ENCODE measurements at regions not wholly inside any gene's neighbourhood (a gene's known extent, or its start where the extent isn't known, plus 50 kb on each side); places are given as distances from the start of the nearest gene placed in this dataset.

DNA sequence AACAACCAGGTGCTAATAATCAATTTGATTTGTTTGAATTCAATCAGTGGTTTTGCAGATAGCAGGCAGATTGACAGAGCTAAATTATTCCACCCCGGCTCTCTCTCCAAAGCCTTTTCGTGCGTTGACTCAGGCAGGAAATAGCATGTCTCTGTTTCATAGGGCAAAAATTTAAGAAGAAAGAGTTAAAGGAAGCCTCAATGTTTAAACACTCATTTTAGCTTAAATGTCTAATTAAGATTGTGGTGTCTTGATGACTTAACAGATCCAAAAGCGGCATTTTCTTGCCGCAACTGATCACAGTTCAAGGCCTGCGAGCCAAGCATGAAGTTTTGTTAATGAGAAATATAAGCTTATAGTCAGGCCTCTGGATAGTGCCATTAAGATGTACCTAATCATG lies 1051.1 kb upstream of the AUTS2 start:
- Histone ChIP-seq H3K36me3 (replicated peaks; ENCODE audit: control insufficient read depth, insufficient read depth, low read length) (no peaks in the 10 kb centered on the region), H3K4me3 (ENCODE audit: insufficient read depth, low read depth, low read length) (no peak overlapping the region), H3K27me3 (ENCODE audit: control insufficient read depth, insufficient read depth, low read length) (no peaks in the 10 kb centered on the region)
- no peak for DNase-seq

DNA sequence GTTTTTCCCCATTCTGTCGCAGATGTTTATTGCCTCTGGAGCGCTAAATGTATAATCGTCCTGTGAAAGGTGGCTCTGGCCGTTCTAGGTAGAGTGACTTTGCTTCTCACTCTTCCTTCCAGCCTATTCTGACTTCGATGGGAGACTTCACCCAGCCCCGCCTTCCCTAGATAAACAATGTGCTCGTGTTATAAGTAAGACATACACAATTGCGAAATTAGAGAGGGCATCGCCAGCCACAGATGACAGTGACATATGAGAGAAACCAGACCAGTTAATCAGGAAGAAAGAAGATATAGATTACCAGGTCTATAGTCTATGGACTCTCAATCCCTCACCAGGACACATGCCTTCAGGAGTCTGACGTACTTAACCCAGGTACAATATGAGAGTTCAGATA lies 1050.5 kb upstream of the AUTS2 start:
- no peaks in the 10 kb centered on the region for H3K36me3 ChIP-seq (replicated peaks; ENCODE audit: control insufficient read depth, insufficient read depth, low read length)
- H3K4me3 ChIP-seq (ENCODE audit: insufficient read depth, low read depth, low read length), result no peak overlapping the region
- H3K27me3 ChIP-seq (ENCODE audit: control insufficient read depth, insufficient read depth, low read length), result no peaks in the 10 kb centered on the region
- no peak for DNase-seq

DNA sequence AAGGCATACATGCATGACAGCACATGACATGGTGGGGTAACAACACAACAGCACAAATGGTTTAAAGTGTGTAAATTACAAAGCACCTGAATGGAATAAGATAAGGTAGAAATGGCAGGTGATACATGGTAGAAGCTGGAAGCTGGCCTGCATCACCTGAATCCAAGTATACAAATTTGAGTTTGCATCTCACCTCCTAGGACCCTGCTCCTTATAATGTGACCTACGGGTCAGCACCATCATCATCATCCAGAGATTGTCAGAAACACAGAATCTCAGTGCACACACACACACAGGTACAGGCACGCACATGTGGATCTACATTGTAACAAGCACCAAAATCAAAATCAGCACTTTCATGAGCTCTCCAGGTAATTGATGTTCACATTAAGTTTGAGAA lies 1048.2 kb upstream of the AUTS2 start:
- no peaks in the 10 kb centered on the region for H3K27me3 ChIP-seq (ENCODE audit: control insufficient read depth, insufficient read depth, low read length)
- no peak overlapping the region for H3K4me3 ChIP-seq (ENCODE audit: insufficient read depth, low read depth, low read length)
- DNase-seq, result no peak
- H3K36me3 ChIP-seq (replicated peaks; ENCODE audit: control insufficient read depth, insufficient read depth, low read length), result no peaks in the 10 kb centered on the region

DNA sequence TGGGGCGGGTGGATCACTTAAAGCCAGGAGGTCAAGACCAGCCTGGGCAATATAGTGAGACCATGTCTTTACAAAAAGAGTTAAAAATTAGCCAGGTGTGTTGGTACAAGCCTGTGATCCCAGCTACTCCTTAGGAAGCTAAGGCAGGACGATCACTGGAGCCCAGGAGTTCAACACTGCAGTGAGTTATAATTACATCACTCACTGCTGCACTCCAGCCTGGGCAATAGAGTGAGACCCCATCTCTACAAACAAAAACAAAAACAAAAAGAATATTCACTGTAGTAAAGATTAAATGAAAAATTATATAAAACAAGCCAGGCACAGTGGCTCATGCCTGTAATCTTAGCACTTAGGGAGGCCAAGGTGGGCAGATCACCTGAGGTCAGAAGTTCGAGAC lies 1047.6 kb upstream of the AUTS2 start:
- Histone ChIP-seq H3K4me3 (ENCODE audit: insufficient read depth, low read depth, low read length) (no peak overlapping the region), H3K36me3 (replicated peaks; ENCODE audit: control insufficient read depth, insufficient read depth, low read length) (no peaks in the 10 kb centered on the region), H3K27me3 (ENCODE audit: control insufficient read depth, insufficient read depth, low read length) (no peaks in the 10 kb centered on the region)
- DNase-seq, result no peak

DNA sequence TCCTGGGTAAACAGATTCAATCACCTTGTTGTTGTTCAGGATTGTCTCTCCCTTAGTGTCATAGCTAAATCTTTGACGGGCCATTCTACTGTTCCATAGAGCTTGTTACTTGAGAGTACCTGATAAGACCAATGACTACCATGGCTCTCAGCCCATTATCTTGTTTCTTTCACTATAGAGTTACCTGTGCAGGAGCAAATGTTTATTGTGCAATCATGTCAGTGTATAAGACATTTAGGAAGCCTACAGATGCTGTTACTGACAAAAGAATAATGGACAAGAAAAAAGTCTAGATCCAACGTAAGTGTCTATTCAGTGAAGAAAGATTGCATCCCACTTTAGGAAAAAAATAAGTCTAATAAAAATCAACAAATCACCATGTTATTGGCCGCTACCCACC lies 1041.7 kb upstream of the AUTS2 start:
- H3K4me3 ChIP-seq (ENCODE audit: insufficient read depth, low read depth, low read length), result no peak overlapping the region
- DNase-seq, result no peak
- no peaks in the 10 kb centered on the region for H3K36me3 ChIP-seq (replicated peaks; ENCODE audit: control insufficient read depth, insufficient read depth, low read length)
- no peaks in the 10 kb centered on the region for H3K27me3 ChIP-seq (ENCODE audit: control insufficient read depth, insufficient read depth, low read length)

DNA sequence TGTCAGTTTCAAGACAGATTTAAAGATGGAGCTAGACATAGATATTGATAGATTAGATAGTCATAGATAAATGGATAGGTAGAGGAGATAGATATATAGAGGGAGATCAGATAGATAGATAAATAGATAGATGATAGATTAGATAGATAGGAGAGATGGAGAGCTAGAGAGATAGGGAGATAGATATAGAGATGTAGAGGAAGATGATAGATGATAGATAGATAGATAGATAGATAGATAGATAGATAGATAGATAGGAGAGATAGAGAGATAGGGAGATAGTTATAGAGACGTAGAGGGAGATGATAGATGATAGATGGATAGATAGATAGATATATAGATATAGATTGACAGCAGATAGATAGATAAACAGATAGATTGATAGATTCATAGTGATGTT lies 1038.8 kb upstream of the AUTS2 start:
- H3K36me3 ChIP-seq (replicated peaks; ENCODE audit: control insufficient read depth, insufficient read depth, low read length), result no peaks in the 10 kb centered on the region
- no peak for DNase-seq
- H3K4me3 ChIP-seq (ENCODE audit: insufficient read depth, low read depth, low read length), result no peak overlapping the region
- no peaks in the 10 kb centered on the region for H3K27me3 ChIP-seq (ENCODE audit: control insufficient read depth, insufficient read depth, low read length)

DNA sequence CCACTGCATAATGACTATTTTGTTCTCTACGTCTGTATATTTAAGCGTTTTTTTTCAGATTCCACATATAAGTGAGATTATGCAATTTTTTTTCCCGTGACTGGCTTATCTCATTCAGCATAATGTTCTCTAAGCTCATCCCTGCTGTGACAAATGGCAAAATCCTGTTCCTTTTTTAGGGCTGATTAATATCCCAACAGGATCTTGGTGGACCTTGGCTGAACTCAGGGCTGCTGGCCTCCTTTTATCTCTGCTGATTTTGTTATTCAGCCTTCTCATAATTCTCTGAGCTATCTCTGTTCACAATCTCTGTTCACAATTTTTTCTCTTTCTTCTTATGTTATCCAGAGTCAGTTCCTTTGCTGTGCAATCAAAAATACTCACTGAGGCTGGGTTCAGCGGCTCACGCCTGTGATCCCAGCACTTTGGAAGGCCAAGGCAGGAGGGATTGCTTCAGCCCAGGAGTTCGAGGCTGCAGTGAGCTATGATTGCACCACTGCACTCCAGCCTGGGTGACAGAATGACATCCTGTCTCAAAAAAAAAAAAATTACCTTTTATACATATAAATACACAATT lies 1035.9 kb upstream of the AUTS2 start:
- Histone ChIP-seq H3K4me3 (ENCODE audit: insufficient read depth, low read depth, low read length) (no peak overlapping the region), H3K27me3 (ENCODE audit: control insufficient read depth, insufficient read depth, low read length) (no peaks in the 10 kb centered on the region), H3K36me3 (replicated peaks; ENCODE audit: control insufficient read depth, insufficient read depth, low read length) (no peaks in the 10 kb centered on the region)
- DNase-seq, result no peak

DNA sequence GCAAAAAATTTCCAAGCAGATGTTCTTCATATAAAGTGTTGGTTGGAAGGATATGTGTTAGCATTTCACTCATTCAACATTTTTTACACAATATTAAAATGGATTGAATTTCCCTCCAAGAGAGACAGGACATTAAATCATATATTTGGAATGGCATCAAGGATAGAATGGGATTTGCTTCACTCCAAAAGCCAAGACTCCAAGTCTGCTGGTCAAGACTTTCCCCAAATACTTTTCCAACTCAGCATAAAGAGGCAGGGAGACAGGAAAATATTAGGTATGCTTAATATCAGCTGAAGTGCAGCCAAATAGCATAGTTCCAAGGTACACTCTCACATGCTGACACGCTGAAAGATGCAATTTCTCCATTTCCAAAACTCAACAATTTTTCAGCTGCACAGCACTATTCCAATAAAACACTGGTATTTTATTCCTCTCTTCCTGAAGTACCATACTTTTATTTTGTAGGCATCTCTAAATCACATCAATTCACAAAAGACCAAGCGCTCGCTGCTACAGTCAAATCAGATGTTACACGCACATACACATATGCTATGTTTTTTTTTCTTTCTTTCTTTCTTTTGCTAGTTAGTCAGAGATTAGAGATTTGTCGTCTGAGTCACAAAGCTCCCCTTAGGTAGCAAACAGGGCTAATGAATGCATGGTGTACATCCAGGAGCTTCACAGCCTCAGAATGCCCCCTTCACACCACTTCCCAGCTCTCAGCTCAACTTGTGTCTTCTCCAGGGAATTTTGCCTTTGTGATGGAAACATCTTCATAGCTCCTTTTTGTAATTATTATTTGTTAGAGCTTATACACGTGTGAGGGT lies 1033.8 kb upstream of the AUTS2 start:
- Histone ChIP-seq H3K27me3 (ENCODE audit: control insufficient read depth, insufficient read depth, low read length) (no peaks in the 10 kb centered on the region), H3K4me3 (ENCODE audit: insufficient read depth, low read depth, low read length) (no peak overlapping the region), H3K36me3 (replicated peaks; ENCODE audit: control insufficient read depth, insufficient read depth, low read length) (no peaks in the 10 kb centered on the region)
- no peak for DNase-seq

DNA sequence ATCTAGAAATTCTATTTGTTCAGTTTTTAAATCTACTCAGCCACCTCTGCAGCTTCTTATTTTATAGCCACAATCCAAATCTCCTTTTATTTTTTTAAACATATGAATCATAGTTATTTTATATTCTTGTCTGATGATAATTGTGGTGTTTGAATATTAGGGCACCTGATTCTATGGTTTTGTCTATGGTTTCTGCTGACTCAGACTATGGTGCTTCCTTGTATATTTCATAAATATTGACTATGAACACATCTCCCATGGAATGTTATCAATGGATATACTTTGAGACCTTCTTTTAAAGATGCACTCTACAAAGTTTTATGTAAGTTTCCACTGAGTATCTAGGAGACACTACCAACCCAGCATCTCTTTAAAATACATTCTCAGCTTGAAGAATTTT lies 1027.0 kb upstream of the AUTS2 start:
- Histone ChIP-seq H3K27me3 (ENCODE audit: control insufficient read depth, insufficient read depth, low read length) (no peaks in the 10 kb centered on the region), H3K4me3 (ENCODE audit: insufficient read depth, low read depth, low read length) (no peak overlapping the region), H3K36me3 (replicated peaks; ENCODE audit: control insufficient read depth, insufficient read depth, low read length) (no peaks in the 10 kb centered on the region)
- DNase-seq, result no peak

DNA sequence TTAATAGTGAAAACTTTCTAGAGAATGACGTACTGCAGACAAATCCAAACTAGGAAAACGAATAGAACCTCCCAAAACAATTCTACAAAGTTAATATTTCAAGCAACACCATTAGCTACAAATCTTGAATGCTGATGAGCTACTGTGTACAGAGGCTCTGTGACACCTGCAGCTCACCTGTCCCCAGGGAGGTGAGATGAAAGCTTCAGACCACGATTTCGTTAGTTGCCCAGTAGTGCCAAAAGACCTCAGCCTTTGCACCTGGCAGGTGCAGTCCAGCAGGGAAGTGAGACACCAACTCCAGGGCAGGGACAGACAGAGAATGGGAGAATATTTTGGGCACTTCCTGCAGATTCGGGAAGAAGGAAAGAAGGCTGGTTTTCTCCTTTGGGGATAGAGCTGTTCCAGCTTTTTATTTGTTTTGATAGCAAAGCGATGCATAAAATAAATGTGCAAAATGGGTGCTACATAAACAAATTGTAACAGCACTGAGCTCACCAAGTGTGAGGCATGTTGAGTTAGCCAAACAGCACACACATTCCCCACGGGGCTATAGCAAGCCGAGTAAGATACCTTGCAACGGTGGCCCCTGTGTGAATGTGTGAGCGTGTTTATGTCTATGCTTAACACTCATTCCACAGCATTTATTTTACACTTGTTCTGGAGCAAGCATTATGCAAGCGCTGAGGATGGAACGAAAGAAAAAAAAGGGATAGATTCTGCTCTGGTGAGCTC lies 1024.8 kb upstream of the AUTS2 start:
- DNase-seq, result no peak
- no peaks in the 10 kb centered on the region for H3K27me3 ChIP-seq (ENCODE audit: control insufficient read depth, insufficient read depth, low read length)

DNA sequence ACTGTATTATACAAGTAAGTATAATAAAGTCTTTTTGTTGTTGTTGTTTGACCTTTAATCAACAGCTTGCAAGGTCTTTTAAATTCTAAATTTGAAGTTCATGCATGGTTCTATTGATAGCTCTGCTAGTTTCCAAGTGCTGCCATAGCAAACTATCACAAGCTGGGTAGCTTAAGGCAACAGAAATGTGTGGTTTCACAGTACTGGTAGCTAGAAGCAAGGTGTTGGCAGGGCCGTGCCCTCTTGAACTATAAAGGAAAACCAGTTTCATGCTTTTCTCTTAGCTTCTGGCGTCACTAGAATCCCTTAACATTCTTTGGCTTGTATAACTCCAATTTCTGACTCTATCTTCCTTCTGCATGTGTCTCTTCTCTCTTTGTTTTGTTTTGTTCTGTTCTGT lies 1021.9 kb upstream of the AUTS2 start:
- no peaks in the 10 kb centered on the region for H3K36me3 ChIP-seq (replicated peaks; ENCODE audit: control insufficient read depth, insufficient read depth, low read length)
- H3K4me3 ChIP-seq (ENCODE audit: insufficient read depth, low read depth, low read length), result no peak overlapping the region
- no peaks in the 10 kb centered on the region for H3K27me3 ChIP-seq (ENCODE audit: control insufficient read depth, insufficient read depth, low read length)
- no peak for DNase-seq

More for the DNA sequence above, 1024.8 kb upstream of the AUTS2 start:
- no peak overlapping the region for H3K4me3 ChIP-seq (ENCODE audit: insufficient read depth, low read depth, low read length)
- H3K36me3 ChIP-seq (replicated peaks; ENCODE audit: control insufficient read depth, insufficient read depth, low read length), result no peaks in the 10 kb centered on the region

DNA sequence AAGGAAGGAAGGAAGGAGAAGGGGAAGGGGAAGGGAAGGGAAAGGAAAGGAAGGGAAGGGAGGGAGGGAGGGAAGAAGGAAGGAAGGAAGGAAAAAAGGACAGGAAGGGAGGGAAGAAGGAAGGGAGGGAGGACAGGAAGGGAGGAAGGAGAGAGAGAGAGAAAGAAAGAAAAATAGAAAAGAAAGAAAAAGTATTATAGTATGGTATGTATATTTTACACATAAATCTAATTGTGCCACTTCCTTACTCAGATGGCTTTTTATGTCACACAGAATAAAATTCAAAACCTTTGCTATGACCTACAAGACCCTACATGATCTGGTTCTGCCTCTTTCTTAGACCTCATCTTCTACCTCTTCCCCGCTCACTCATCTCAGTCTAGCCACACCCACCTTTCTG lies 1016.9 kb upstream of the AUTS2 start:
- DNase-seq, result no peak
- H3K36me3 ChIP-seq (replicated peaks; ENCODE audit: control insufficient read depth, insufficient read depth, low read length), result no peaks in the 10 kb centered on the region
- H3K27me3 ChIP-seq (ENCODE audit: control insufficient read depth, insufficient read depth, low read length), result no peaks in the 10 kb centered on the region
- H3K4me3 ChIP-seq (ENCODE audit: insufficient read depth, low read depth, low read length), result no peak overlapping the region

DNA sequence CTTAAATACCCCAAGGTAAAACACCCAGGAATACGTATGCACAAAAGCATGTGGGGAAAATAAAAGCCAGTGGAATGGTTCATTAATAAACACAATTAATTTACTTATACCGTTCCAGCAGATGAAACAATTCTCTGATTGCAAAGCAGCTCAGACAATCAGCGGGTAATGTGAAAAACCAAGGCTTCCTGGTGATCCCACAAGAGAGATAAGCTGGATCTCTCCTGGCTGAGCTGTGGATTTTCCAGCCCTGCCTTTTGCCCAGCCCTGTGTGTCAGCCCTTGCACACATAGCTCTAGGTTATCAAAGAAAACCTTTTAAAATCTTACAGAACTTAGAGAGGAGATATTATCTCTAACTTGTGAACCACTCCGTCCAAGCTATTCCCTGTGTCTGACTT lies 1010.7 kb upstream of the AUTS2 start:
- no peak for DNase-seq
- H3K27me3 ChIP-seq (ENCODE audit: control insufficient read depth, insufficient read depth, low read length), result no peaks in the 10 kb centered on the region
- no peak overlapping the region for H3K4me3 ChIP-seq (ENCODE audit: insufficient read depth, low read depth, low read length)
- no peaks in the 10 kb centered on the region for H3K36me3 ChIP-seq (replicated peaks; ENCODE audit: control insufficient read depth, insufficient read depth, low read length)

DNA sequence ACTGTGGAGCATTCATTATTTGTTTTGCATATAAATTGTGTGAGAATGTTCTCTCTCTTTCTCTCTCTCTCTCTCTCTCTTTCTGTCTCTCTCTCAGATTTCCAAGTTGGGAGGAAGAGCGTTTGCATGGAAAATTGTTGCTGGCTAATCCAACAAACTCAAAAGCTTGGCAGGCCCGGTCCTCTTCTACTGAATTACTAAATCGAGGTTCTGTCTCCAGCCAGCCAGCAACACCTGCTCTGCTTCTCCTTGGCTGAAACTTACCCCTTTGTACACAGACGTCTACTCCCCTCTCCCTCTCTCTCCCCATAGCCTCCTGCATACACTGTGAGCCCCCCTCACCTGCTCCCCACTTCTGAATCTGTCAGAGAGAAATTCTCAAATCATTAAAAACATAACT lies 996.4 kb upstream of the AUTS2 start:
- DNase-seq, result no peak
- Histone ChIP-seq H3K27me3 (ENCODE audit: control insufficient read depth, insufficient read depth, low read length) (no peaks in the 10 kb centered on the region), H3K4me3 (ENCODE audit: insufficient read depth, low read depth, low read length) (no peak overlapping the region), H3K36me3 (replicated peaks; ENCODE audit: control insufficient read depth, insufficient read depth, low read length) (no peaks in the 10 kb centered on the region)

DNA sequence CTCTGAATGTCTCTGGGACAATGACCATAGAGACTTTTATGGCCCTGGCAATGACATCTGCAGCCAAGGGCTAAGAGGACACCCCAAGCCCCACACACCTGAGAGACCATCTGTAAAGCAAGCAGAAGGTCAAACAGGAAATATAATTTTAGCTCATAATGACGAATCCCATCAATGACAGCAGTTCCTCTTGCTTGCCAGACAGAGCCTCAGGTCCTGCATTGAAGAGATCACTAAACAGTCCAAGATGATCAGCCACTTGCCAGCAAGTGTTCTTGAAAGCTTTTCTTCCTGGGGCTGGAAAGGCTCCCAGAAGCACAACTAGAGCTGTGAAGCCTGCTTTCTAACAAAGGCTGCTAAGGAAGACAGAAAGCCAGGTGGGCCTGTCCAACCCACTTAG lies 993.7 kb upstream of the AUTS2 start:
- Histone ChIP-seq H3K4me3 (ENCODE audit: insufficient read depth, low read depth, low read length) (no peak overlapping the region), H3K36me3 (replicated peaks; ENCODE audit: control insufficient read depth, insufficient read depth, low read length) (no peaks in the 10 kb centered on the region), H3K27me3 (ENCODE audit: control insufficient read depth, insufficient read depth, low read length) (no peaks in the 10 kb centered on the region)
- no peak for DNase-seq
